A673 (cell line): ENCODE measurements at regions not wholly inside any gene's neighbourhood (a gene's known extent, or its start where the extent isn't known, plus 50 kb on each side); places are given as distances from the start of the nearest gene placed in this dataset.

Experiments
- BruUV-seq: library from RNA; stranded (reverse); fragments of 400-500 nt; replicated peaks from 2 replicates; lab custom pipeline; 2021; lab: Mats Ljungman, UMichigan
- CTCF ChIA-PET: fragments of 300-600 bp; sonication (Branson Sonifier 250); formaldehyde crosslinking; loops from one replicate; lab custom pipeline; 2022; ENCODE audit warnings: antibody characterized with exemption; lab: Charles Lee
- POLR2A ChIA-PET: fragments of 300-600 bp; sonication (Branson Sonifier 250); formaldehyde crosslinking; loops from one replicate; lab custom pipeline; 2022; ENCODE audit warnings: antibody characterized with exemption; ENCODE audit not compliant: low non-redundant PET; lab: Charles Lee
- DNase-seq: peaks from one replicate; pipeline ENCODE4 v3.0.0-alpha.2; 2015; ENCODE audit warnings: low spot score
- H3K27ac ChIP-seq: fragments of 200-600 bp; sonication (generic); 2 replicates; pipeline ENCODE4 v1.5.1; 2016; ENCODE audit warnings: mixed run types, low read depth, mild to moderate bottlenecking, mixed read lengths, antibody characterized with exemption, low read length; ENCODE audit not compliant: poor library complexity, severe bottlenecking
- H3K27me3 ChIP-seq: fragments of 200-600 bp; sonication (generic); replicated peaks from 2 replicates; pipeline ENCODE4 v1.6.1; 2017; ENCODE audit warnings: mixed run types, low read depth, mild to moderate bottlenecking, mixed read lengths, antibody characterized with exemption, low read length; ENCODE audit not compliant: insufficient read depth, poor library complexity
- H3K36me3 ChIP-seq: fragments of 200-600 bp; sonication (generic); 2 replicates; pipeline ENCODE4 v1.6.1; 2016; ENCODE audit warnings: mixed run types, mild to moderate bottlenecking, mixed read lengths, antibody characterized with exemption, low read length; ENCODE audit not compliant: insufficient read depth, poor library complexity, severe bottlenecking
- H3K4me1 ChIP-seq: fragments of 200-600 bp; sonication (generic); 2 replicates; pipeline ENCODE4 v1.6.1; 2017; ENCODE audit warnings: mixed run types, mild to moderate bottlenecking, mixed read lengths, antibody characterized with exemption, low read length; ENCODE audit not compliant: insufficient read depth, poor library complexity, severe bottlenecking
- H3K4me3 ChIP-seq: fragments of 200-600 bp; sonication (generic); 2 replicates; pipeline ENCODE4 v1.5.1; 2016; ENCODE audit warnings: low read depth, mixed run types, mild to moderate bottlenecking, mixed read lengths, low read length; ENCODE audit not compliant: poor library complexity, severe bottlenecking
- H3K9me3 ChIP-seq: fragments of 200-600 bp; sonication (generic); 2 replicates; pipeline ENCODE4 v1.6.1; 2016; ENCODE audit warnings: mixed run types, low read depth, mild to moderate bottlenecking, mixed read lengths, antibody characterized with exemption, low read length; ENCODE audit not compliant: poor library complexity, severe bottlenecking
- EZH2 ChIP-seq: fragments of 200-600 bp; sonication (generic); IDR thresholded peaks from 2 replicates; pipeline ENCODE4 v1.6.1; 2017; ENCODE audit warnings: borderline replicate concordance, low read depth, mild to moderate bottlenecking, mixed read lengths, antibody characterized with exemption, low read length; ENCODE audit not compliant: poor library complexity, severe bottlenecking
- intact Hi-C: fragments of 100-400 bp; cut with micrococcal nuclease; formaldehyde crosslinking; loops from one replicate; pipeline ENCODE4 v1.10.0; 2022; ENCODE audit not compliant: unreplicated experiment
- TF ChIP-seq, protein P1 (sequence below): fragments of 300-800, 200-600 bp; sonication (generic); conservative IDR thresholded peaks from 2 replicates; pipeline ENCODE4 v1.5.1; 2017; ENCODE audit warnings: low read depth, mild to moderate bottlenecking, antibody characterized with exemption, low read length, moderate library complexity, mixed read lengths

DNA sequence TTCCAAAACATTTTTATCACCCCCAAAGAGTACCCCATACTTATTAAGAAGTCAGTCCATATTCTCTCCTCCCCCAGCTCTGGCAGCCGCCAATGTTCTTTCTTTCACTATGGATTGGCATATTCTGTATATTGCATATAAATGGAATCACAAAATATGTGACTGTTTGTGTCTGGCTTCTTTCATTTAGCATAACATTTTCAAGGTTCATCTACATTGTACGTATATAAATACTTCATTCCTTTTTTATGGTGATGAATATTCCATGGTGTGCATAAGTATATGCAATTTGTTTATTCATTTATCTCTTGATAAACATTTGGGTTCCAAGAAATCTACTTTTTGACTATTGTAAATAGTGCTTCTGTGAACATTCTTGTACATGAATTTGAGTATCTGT lies 653.1 kb downstream of the XPNPEP1 start:
- ChIA-PET POLR2A (no interaction called here), CTCF (no interaction called here)
- DNase-seq: no peak
- Histone ChIP-seq H3K4me1 (no peaks in the 10 kb centered on the region), H3K27me3 (no peaks in the 10 kb centered on the region), H3K9me3 (no peaks in the 10 kb centered on the region), H3K27ac (no peak overlapping the region), H3K36me3 (no peaks in the 10 kb centered on the region), H3K4me3 (no peak overlapping the region)
- no TSS peak for BruUV-seq
- TF ChIP-seq, protein P1, sequence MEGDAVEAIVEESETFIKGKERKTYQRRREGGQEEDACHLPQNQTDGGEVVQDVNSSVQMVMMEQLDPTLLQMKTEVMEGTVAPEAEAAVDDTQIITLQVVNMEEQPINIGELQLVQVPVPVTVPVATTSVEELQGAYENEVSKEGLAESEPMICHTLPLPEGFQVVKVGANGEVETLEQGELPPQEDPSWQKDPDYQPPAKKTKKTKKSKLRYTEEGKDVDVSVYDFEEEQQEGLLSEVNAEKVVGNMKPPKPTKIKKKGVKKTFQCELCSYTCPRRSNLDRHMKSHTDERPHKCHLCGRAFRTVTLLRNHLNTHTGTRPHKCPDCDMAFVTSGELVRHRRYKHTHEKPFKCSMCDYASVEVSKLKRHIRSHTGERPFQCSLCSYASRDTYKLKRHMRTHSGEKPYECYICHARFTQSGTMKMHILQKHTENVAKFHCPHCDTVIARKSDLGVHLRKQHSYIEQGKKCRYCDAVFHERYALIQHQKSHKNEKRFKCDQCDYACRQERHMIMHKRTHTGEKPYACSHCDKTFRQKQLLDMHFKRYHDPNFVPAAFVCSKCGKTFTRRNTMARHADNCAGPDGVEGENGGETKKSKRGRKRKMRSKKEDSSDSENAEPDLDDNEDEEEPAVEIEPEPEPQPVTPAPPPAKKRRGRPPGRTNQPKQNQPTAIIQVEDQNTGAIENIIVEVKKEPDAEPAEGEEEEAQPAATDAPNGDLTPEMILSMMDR: no peak
- no peak for TF ChIP-seq EZH2
- intact Hi-C loops: no loop called here

DNA sequence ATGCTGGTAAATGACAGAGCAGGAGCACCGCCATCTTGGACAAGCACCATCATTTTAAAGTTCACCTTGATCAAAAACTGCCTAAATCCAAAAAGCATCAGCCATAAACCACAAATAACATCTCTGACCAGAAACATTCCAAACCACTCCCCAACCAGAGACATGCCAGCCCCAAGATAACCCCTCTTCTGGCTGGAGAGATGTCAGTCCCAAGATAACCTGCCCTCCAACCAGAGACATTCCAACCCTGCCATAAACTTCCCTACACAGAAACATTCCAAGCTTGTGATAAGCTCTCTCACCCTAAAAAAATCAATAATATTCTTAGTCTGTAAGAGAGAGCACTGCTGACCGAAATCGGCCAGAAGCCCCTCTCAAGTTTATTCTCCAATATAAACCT lies 659.3 kb downstream of the XPNPEP1 start:
- POLR2A ChIA-PET: no interaction called here
- no peak overlapping the region for H3K27ac ChIP-seq
- CTCF ChIA-PET: no interaction called here

DNA sequence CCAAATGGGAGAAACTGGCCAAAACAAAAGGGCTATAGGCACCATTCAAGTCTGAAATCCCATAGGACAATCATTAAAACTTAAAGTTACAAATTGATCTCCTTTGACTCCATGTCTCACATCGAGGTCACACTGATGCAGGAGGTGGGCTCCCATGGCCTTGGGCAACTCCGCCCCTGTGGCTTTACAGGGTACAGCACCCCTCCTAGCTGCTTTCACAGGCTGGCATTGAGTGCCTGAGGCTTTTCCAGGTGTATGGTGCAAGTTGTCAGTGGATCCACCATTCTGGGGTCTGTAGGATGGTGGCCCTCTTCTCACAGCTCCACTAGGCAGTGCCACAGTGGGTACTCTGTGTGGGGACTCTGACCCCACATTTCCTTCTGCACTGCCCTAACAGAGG lies 662.1 kb downstream of the XPNPEP1 start:
- H3K27ac ChIP-seq: no peak overlapping the region
- intact Hi-C loops: no loop called here
- no peaks in the 10 kb centered on the region for H3K27me3 ChIP-seq
- CTCF ChIA-PET: no interaction called here
- no peak for DNase-seq
- no peak for TF ChIP-seq EZH2
- TF ChIP-seq, protein P1: no peak
- no TSS peak for BruUV-seq
- H3K36me3 ChIP-seq: no peaks in the 10 kb centered on the region
- no peaks in the 10 kb centered on the region for H3K4me1 ChIP-seq
- no peak overlapping the region for H3K4me3 ChIP-seq
- peaks cover 5% of the 10 kb centered on the region for H3K9me3 ChIP-seq
- POLR2A ChIA-PET: no interaction called here

More for the DNA sequence above, 659.3 kb downstream of the XPNPEP1 start:
- Histone ChIP-seq H3K4me1 (no peaks in the 10 kb centered on the region), H3K36me3 (no peaks in the 10 kb centered on the region), H3K27me3 (no peaks in the 10 kb centered on the region), H3K4me3 (no peak overlapping the region), H3K9me3 (peaks cover 5% of the 10 kb centered on the region)
- no peak for DNase-seq
- intact Hi-C loops: no loop called here
- no peak for TF ChIP-seq EZH2
- TF ChIP-seq, protein P1: no peak
- BruUV-seq: no TSS peak
